GM21360 (cell line): ENCODE measurements at regions not wholly inside any gene's neighbourhood (a gene's known extent, or its start where the extent isn't known, plus 50 kb on each side); places are given as distances from the start of the nearest gene placed in this dataset.

Experiments used
- ATAC-seq: cut with Tn5 transposase; IDR thresholded peaks from one replicate; pipeline ENCODE4 v1.9.1; 2021; ENCODE audit warnings: mild to moderate bottlenecking, moderate library complexity; ENCODE audit not compliant: unreplicated experiment

GRCh38 chr10:130642926-130643325, 506.7 kb downstream of the GLRX3 start:
- no peak for ATAC-seq

GRCh38 chr10:130647341-130647740, 511.1 kb downstream of the GLRX3 start:
- ATAC-seq, result no peak

GRCh38 chr10:130648807-130649206, 512.6 kb downstream of the GLRX3 start:
- ATAC-seq, result no peak

DNA sequence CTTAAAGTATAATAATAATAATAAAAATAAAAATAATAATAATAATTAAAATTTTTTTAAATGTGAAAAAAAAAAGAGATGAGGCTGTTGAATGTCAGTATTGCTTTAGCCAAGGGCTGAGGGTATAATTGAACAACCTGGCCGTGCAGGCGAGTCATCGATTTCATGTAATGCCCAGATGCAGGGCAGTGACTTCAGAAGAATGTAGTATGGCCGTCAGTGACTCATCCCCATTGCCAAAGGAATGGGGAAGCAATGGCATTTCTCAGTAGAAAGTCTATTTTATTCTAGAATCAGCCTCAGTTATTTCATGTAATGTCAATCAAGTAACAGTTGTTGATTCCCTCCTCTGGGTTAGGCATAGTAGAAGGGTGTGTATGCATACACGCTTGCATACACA, 516.4 kb downstream of the GLRX3 start:
- ATAC-seq, result no peak

DNA sequence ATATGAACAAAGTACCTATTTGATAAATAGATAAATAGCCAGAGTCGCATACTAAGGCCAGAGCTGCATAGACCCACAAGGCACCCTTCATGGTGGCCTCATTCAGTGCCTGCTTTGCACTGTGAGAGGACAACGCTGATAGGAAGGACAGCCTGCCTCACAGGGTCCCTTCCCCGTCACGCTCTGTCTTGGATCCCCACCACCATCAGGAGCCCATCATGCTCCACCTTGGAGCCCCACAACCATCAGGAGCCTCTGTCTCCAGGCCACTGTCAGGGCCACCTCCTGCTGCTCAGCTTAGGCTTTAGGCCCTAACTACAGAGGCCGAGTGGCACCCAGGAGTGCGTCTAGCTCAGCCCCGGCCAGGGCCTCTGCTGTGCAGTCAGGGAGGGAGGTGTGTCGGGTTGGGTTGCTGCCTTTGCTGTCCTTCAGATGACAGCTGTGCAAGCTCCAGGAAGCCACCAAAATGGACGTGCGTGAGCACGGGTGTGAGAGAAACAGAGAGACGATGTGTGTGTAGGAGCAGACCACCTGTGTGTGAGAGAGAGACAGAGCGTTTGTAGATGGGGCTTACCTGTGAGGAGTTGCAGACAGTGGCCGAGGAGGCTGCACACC, 516.9 kb downstream of the GLRX3 start:
- ATAC-seq, result no peak

- ATAC-seq, result no peak
Measured at GRCh38 chr10:130654726-130655125, 518.5 kb downstream of the GLRX3 start.

DNA sequence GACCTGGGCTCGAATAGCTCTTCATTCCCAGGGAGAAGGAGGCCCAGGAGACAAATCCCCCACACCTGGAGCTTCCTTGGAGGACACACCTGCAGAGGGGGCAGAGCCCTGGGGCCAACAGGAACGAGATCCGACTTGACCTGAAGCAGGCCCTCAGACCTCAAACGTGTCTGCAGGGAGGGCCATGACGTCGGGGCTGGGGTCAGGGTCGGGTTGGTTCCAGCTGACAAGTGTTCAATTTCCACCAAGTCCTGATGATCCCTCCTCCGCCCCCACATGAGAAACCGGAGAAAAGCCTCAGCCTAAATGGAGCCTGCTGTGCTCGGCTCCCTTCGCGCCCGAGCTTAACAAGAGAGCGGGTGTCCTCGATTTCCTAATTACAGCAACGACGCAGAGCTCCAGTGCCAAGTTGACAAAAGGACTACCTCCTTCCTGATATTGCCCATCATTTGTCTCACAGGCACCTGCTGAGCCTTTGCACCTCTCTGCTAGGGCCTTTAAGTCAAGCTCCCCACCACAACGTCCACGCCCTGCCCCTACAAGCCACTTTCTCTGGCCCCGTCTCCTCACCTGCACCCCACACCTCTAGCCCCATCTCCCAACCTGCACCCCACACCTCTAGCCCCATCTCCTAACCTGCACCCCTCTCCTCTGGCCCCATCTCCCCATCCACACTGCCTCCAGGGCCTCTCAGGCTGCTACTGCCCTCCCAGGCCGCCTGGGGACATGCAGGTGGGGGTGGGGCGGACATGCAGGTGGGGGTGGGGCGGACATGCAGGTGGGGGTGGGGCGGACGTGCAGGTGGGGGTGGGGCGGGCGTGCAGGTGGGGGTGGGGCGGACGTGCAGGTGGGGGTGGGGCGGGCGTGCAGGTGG, 519.4 kb downstream of the GLRX3 start:
- ATAC-seq, result no peak

DNA sequence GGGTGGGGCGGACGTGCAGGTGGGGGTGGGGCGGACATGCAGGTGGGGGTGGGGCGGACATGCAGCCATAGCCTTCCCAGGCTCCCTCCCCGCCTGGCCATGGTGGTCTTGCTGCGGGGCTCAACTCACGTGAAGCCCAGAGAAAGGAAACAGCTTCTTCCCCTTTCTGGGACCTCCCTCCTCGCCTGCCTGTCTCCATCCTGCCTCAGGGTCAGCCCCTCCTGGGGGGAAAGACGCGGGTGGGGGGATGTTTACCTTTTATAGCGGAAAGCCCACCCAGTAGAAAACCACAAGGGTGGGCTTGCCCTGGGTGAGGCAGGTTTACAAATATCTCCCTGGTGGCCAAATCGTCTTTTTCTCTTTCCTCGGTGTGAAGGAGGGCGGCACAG, 520.0 kb downstream of the GLRX3 start:
- ATAC-seq, result no peak

GRCh38 chr10:130656582-130657133, 520.5 kb downstream of the GLRX3 start:
- no peak for ATAC-seq

DNA sequence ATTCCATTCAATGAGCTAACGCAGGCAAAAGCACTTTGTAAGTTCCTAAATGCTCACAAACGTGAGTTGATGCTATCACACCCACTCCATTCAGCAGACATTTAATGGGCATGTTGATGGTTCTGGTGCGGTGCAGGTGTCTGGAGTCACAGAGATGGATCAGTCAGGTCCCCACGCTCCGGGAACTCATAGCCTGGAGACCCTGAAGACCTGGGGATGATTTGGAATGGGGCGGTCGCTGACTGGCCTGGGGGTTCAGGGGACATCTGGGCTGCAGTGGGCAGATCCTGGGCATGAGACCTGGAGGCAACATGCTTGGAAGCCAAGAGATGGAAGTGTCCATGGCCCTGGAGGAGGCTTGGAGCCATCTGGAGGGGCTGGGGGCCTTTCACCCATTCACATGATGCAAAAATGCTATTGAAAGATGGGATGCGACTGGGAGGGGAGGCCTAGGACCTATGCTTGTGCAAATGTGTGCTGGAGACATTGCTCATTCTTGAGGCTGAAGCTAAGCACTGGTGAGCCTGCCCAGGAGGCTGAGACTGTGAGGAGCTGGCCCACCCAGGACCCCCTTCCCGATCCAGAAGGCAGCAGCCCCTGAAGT, 522.6 kb downstream of the GLRX3 start:
- no peak for ATAC-seq

GRCh38 chr10:130659528-130659927, 523.3 kb downstream of the GLRX3 start:
- ATAC-seq, result no peak

GRCh38 chr10:130660266-130660665, 524.1 kb downstream of the GLRX3 start:
- ATAC-seq, result no peak

DNA sequence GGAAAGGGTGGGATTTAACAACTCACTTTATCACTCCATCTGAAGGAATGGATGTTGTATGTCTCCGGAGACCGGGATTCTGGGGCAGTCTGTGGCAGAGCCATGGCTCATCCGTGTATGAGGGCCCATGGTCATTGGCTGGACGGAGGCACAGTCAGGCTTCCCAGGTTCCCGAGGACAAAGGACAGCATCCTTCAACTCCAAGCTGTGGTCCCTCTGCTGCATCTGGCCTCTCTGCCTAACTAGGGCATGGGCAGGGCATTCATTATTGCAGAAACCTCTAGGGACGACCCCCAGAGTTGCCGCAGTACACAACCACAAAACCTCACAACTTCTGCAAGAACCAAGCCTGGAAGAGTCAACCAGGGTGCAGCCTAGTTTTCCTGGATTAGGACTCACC, 525.2 kb downstream of the GLRX3 start:
- ATAC-seq, result no peak

- ATAC-seq, result no peak
Measured at GRCh38 chr10:130662775-130663174, 526.6 kb downstream of the GLRX3 start.

DNA sequence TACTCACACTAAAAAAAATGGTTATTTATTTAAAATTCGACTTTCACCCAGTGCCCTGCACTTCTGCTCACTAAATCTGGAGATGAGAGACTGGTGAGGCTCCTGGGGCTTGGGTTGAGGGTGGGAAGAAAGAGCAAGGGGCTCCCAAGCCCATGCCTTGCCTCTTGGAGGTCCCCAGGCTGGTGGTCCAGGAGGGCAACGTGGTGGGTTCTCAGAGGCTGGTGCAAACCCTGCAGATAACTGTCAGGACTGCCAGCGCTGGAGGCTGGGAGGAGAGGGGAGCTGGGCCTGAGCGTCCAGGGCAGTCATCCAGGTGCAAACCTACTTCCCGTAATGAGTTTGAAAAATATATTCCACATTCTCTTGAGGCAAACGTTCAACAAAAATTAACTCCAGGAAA, 528.3 kb downstream of the GLRX3 start:
- no peak for ATAC-seq

- no peak for ATAC-seq
Measured at GRCh38 chr10:130666215-130666614, 530.0 kb downstream of the GLRX3 start.

- no peak for ATAC-seq
Measured at GRCh38 chr10:130686689-130687300, 550.6 kb downstream of the GLRX3 start.

DNA sequence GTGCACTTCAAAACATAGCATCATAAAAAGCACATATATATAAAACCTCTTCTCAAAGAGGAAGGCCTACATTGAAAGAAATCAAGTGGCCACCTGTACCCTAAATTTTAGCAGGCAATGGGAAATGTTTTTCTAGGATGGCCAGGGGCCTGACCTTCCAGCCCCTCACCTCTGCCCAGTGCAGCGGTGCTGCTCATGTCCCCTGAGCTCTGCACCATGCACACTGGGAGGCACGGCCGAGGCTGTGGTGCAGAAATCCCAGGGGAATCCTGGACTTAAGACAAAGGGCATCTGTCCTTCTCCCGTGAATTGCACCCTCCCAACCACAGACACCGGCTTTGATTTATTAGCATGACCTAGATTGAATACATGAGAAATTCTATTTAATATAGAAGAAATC, 551.4 kb downstream of the GLRX3 start:
- no peak for ATAC-seq

GRCh38 chr10:130689743-130690626, 553.8 kb downstream of the GLRX3 start:
- ATAC-seq, result no peak

DNA sequence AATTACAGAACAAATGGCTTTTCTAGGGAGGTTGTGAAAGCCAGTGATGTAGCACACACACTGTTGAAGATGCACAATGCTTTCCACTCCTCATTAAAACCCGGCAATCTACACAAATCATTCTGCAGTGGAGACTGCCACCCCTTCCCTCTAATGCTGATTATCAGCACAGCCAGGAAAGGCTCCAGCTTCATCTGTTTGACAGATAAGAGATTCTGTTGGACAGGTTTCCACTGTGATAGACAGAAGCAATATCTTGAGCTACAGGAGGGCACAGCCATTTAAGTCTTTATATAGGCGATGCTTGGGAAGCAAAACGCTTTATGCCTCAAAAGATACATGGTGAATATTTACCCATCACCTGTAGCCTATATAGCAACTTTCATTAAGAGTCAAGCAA, 555.6 kb downstream of the GLRX3 start:
- no peak for ATAC-seq
